Neural progenitor cell (in vitro differentiated cells): ENCODE measurements at regions not wholly inside any gene's neighbourhood (a gene's known extent, or its start where the extent isn't known, plus 50 kb on each side); places are given as distances from the start of the nearest gene placed in this dataset.

Experiments
- DNase-seq: peaks from one replicate; pipeline ENCODE4 v3.0.0-alpha.2; 2016; ENCODE audit warnings: low spot score
- H2AFZ ChIP-seq: fragments of 200-600 bp; sonication (generic); replicated peaks from 2 replicates; pipeline ENCODE4 v1.6.1; 2016; ENCODE audit warnings: antibody characterized with exemption
- H3F3A ChIP-seq: fragments of 200-600 bp; sonication (generic); 2 replicates; pipeline ENCODE4 v1.6.1; 2016; ENCODE audit warnings: antibody characterized with exemption, low read depth
- H3K27ac ChIP-seq: fragments of 200-600 bp; sonication (generic); 2 replicates; pipeline ENCODE4 v1.5.1; 2016; ENCODE audit warnings: mild to moderate bottlenecking
- H3K27me3 ChIP-seq: fragments of 200-600 bp; sonication (generic); 2 replicates; pipeline ENCODE4 v1.6.1; 2016; ENCODE audit warnings: mild to moderate bottlenecking, moderate library complexity
- H3K36me3 ChIP-seq: fragments of 200-600 bp; sonication (generic); 2 replicates; pipeline ENCODE4 v1.5.1; 2016
- H3K4me1 ChIP-seq: fragments of 200-600 bp; sonication (generic); 2 replicates; pipeline ENCODE4 v1.6.1; 2016; ENCODE audit warnings: mixed run types
- H3K4me2 ChIP-seq: fragments of 200-600 bp; sonication (generic); 2 replicates; pipeline ENCODE4 v1.6.1; 2016
- H3K4me3 ChIP-seq: fragments of 200-600 bp; sonication (generic); 2 replicates; pipeline ENCODE4 v1.5.1; 2016
- H3K79me2 ChIP-seq: fragments of 200-600 bp; sonication (generic); 2 replicates; pipeline ENCODE4 v1.6.1; 2016; ENCODE audit warnings: low read depth
- H3K9ac ChIP-seq: fragments of 200-600 bp; sonication (generic); 2 replicates; pipeline ENCODE4 v1.6.1; 2016
- H3K9me3 ChIP-seq: fragments of 200-600 bp; sonication (generic); 2 replicates; pipeline ENCODE4 v1.5.1; 2016; ENCODE audit warnings: low read depth
- H4K20me1 ChIP-seq: fragments of 200-600 bp; sonication (generic); 2 replicates; pipeline ENCODE4 v1.6.1; 2016; ENCODE audit warnings: low read depth
- H3K27ac Mint-ChIP-seq: 3 replicates; pipeline ENCODE4 v1.8.0; 2021; ENCODE audit warnings: mixed read lengths
- H3K27me3 Mint-ChIP-seq: 2 replicates; pipeline ENCODE4 v1.8.0; 2022; ENCODE audit warnings: low read depth, mild to moderate bottlenecking, inconsistent platforms, moderate library complexity, mixed read lengths; ENCODE audit not compliant: insufficient read depth
- H3K36me3 Mint-ChIP-seq: 3 replicates; pipeline ENCODE4 v1.8.0; 2021; ENCODE audit warnings: mixed read lengths
- H3K4me1 Mint-ChIP-seq: 3 replicates; pipeline ENCODE4 v1.8.0; 2021; ENCODE audit warnings: mixed read lengths
- H3K4me3 Mint-ChIP-seq: 3 replicates; pipeline ENCODE4 v1.8.0; 2021; ENCODE audit warnings: mild to moderate bottlenecking, moderate library complexity, mixed read lengths
- H3K9me3 Mint-ChIP-seq: 3 replicates; pipeline ENCODE4 v1.8.0; 2020; ENCODE audit warnings: mixed read lengths
- EZH2 ChIP-seq: fragments of 200-600 bp; sonication (generic); IDR thresholded peaks from 2 replicates; pipeline ENCODE4 v1.6.1; 2017; ENCODE audit warnings: antibody characterized with exemption, mild to moderate bottlenecking, moderate library complexity
- EZH2phosphoT487 ChIP-seq: fragments of 200-600 bp; sonication (generic); IDR thresholded peaks from 2 replicates; pipeline ENCODE4 v1.6.1; 2017; ENCODE audit warnings: antibody characterized with exemption
- TF ChIP-seq, protein P1 (sequence below): fragments of 200-600 bp; sonication (generic); IDR thresholded peaks from 2 replicates; pipeline ENCODE4 v1.5.1; 2017; ENCODE audit warnings: antibody characterized with exemption, mild to moderate bottlenecking

- no peak for DNase-seq
- H3K4me3 Mint-ChIP-seq: no peak overlapping the region
- no peaks in the 10 kb centered on the region for H4K20me1 ChIP-seq
- no peak overlapping the region for H3K27ac ChIP-seq
- no peaks in the 10 kb centered on the region for H3K27me3 ChIP-seq
- TF ChIP-seq, protein P1, sequence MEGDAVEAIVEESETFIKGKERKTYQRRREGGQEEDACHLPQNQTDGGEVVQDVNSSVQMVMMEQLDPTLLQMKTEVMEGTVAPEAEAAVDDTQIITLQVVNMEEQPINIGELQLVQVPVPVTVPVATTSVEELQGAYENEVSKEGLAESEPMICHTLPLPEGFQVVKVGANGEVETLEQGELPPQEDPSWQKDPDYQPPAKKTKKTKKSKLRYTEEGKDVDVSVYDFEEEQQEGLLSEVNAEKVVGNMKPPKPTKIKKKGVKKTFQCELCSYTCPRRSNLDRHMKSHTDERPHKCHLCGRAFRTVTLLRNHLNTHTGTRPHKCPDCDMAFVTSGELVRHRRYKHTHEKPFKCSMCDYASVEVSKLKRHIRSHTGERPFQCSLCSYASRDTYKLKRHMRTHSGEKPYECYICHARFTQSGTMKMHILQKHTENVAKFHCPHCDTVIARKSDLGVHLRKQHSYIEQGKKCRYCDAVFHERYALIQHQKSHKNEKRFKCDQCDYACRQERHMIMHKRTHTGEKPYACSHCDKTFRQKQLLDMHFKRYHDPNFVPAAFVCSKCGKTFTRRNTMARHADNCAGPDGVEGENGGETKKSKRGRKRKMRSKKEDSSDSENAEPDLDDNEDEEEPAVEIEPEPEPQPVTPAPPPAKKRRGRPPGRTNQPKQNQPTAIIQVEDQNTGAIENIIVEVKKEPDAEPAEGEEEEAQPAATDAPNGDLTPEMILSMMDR: no peak
- TF ChIP-seq EZH2: no peak
- no peak for TF ChIP-seq EZH2phosphoT487
- H3K27me3 Mint-ChIP-seq: no peaks in the 10 kb centered on the region
- no peaks in the 10 kb centered on the region for H3F3A ChIP-seq
- no peak overlapping the region for H3K9ac ChIP-seq
- peaks cover 13% of the 10 kb centered on the region for H3K4me1 Mint-ChIP-seq
- no peak overlapping the region for H2AFZ ChIP-seq
- H3K36me3 Mint-ChIP-seq: no peaks in the 10 kb centered on the region
- H3K9me3 Mint-ChIP-seq: no peaks in the 10 kb centered on the region
- no peaks in the 10 kb centered on the region for H3K79me2 ChIP-seq
- H3K36me3 ChIP-seq: no peaks in the 10 kb centered on the region
- no peak overlapping the region for H3K27ac Mint-ChIP-seq
- H3K4me3 ChIP-seq: no peak overlapping the region
- H3K9me3 ChIP-seq: no peaks in the 10 kb centered on the region
- no peak overlapping the region for H3K4me2 ChIP-seq
- no peaks in the 10 kb centered on the region for H3K4me1 ChIP-seq
Observed at GRCh38 chr7:132733860-132734259, 157.6 kb upstream of the PLXNA4 start.

GRCh38 chr7:132732321-132732865 is 156.1 kb upstream of the PLXNA4 start:
- Histone ChIP-seq H3K9ac (no peak overlapping the region), H3K36me3 (no peaks in the 10 kb centered on the region), H3K27ac (no peak overlapping the region), H2AFZ (no peak overlapping the region), H3K79me2 (no peaks in the 10 kb centered on the region), H3K9me3 (no peaks in the 10 kb centered on the region), H3K4me1 (no peaks in the 10 kb centered on the region), H3K4me2 (no peak overlapping the region), H3K27me3 (no peaks in the 10 kb centered on the region), H4K20me1 (no peaks in the 10 kb centered on the region), H3K4me3 (no peak overlapping the region), H3F3A (no peaks in the 10 kb centered on the region)
- Mint-ChIP-seq H3K36me3 (no peaks in the 10 kb centered on the region), H3K9me3 (no peaks in the 10 kb centered on the region), H3K4me1 (peaks cover 13% of the 10 kb centered on the region), H3K27ac (no peak overlapping the region), H3K27me3 (no peaks in the 10 kb centered on the region), H3K4me3 (no peak overlapping the region)
- TF ChIP-seq EZH2: no peak
- TF ChIP-seq EZH2phosphoT487: no peak
- TF ChIP-seq, protein P1: no peak
- DNase-seq: no peak

DNA sequence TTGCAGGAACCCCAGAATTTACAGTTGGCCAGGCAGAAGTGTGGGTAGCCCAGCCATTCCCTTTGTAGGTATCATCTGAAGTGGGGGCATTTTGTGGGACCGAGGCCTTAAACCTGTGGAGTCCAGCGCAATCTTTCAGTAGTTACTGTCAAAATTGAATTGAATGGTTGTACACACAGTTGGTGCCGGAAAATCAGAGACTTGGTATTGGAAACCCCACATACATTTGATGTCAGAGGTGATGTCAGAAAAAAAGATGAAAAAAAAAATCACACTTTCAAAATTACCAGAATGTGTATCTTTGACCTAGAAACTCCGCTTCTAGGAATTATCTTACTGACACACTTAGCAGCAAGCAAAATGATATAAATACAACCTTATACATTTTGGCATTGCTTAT is 153.8 kb upstream of the PLXNA4 start:
- Histone ChIP-seq H3K36me3 (no peaks in the 10 kb centered on the region), H3K4me3 (no peak overlapping the region), H4K20me1 (no peaks in the 10 kb centered on the region), H3K9ac (no peak overlapping the region), H3K27ac (no peak overlapping the region), H3K9me3 (no peaks in the 10 kb centered on the region), H2AFZ (no peak overlapping the region), H3K4me2 (no peak overlapping the region), H3K27me3 (no peaks in the 10 kb centered on the region), H3K79me2 (no peaks in the 10 kb centered on the region), H3K4me1 (no peaks in the 10 kb centered on the region), H3F3A (no peaks in the 10 kb centered on the region)
- H3K4me1 Mint-ChIP-seq: peaks cover 13% of the 10 kb centered on the region
- H3K4me3 Mint-ChIP-seq: no peak overlapping the region
- TF ChIP-seq EZH2phosphoT487 (no peak), EZH2 (no peak)
- TF ChIP-seq, protein P1: no peak
- H3K36me3 Mint-ChIP-seq: no peaks in the 10 kb centered on the region
- H3K27ac Mint-ChIP-seq: no peak overlapping the region
- peaks cover under 1% of the 10 kb centered on the region for H3K9me3 Mint-ChIP-seq
- DNase-seq: no peak
- H3K27me3 Mint-ChIP-seq: peaks cover under 1% of the 10 kb centered on the region
